ENCODE measurements at regions not wholly inside any gene's neighbourhood (a gene's known extent, or its start where the extent isn't known, plus 50 kb on each side); places are given as distances from the start of the nearest gene placed in this dataset.

DNA sequence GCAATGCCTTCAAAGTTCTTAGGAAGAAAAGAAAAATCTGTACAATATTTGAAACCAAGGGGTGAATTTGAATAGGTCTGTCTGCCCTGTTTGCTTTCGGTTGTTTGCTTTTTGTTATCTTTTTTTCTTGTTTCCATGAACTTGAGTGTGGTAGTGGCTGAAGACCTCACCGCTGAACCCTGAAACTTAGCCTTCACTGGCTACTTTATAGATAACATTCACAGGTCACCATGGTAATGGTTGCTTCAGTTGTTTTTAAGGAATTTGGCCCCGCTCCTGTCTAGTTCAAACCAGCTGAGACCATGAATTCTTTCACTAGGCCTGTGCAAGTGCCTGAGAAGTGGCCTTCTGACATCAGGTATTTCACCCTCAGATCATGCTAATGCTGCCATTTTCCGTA is 137.0 kb upstream of the PMFBP1 start:
- TF ChIP-seq, protein P1, sequence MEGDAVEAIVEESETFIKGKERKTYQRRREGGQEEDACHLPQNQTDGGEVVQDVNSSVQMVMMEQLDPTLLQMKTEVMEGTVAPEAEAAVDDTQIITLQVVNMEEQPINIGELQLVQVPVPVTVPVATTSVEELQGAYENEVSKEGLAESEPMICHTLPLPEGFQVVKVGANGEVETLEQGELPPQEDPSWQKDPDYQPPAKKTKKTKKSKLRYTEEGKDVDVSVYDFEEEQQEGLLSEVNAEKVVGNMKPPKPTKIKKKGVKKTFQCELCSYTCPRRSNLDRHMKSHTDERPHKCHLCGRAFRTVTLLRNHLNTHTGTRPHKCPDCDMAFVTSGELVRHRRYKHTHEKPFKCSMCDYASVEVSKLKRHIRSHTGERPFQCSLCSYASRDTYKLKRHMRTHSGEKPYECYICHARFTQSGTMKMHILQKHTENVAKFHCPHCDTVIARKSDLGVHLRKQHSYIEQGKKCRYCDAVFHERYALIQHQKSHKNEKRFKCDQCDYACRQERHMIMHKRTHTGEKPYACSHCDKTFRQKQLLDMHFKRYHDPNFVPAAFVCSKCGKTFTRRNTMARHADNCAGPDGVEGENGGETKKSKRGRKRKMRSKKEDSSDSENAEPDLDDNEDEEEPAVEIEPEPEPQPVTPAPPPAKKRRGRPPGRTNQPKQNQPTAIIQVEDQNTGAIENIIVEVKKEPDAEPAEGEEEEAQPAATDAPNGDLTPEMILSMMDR (IDR thresholded peaks at IDR 0.05; ENCODE audit: low read depth, low read length): no peak
- no peak for TF ChIP-seq POLR2A (IDR thresholded peaks at IDR 0.05; ENCODE audit: extremely low read depth, insufficient read length)
